T47D (cell line): ENCODE measurements at regions not wholly inside any gene's neighbourhood (a gene's known extent, or its start where the extent isn't known, plus 50 kb on each side); places are given as distances from the start of the nearest gene placed in this dataset.
"Not testable (repeated sequence)": the region's sequence is repeated elsewhere in the genome, so short reads cannot be mapped to it uniquely, and the experiment has no call there.

Source experiments
- DNase-seq, 2 experiments: peaks; one replicate each; pipeline versions ENCODE4 v3.0.0 to v3.0.0-alpha.2; 2011 to 2012; ENCODE audit warnings: low read depth in 1 of 2, low spot score in 1 of 2
- JUND ChIP-seq: IDR thresholded peaks from 2 replicates; pipeline ENCODE4 v1.6.1; 2012; ENCODE audit warnings: low read depth
- in situ Hi-C: cut with HindIII; loops from 2 replicates; pipeline ENCODE4 v1.10.0; 2016; ENCODE audit warnings: low sequenced_read_pairs, low pct_unique_long_range_greater_than_20kb

GRCh38 chr5:167363065-167363464, 928.4 kb upstream of the WWC1 start:
- no peak for DNase-seq
- in situ Hi-C loops, result no loop called here
- no peak for TF ChIP-seq JUND

GRCh38 chr5:167375125-167375524, 916.3 kb upstream of the WWC1 start:
- no peak for DNase-seq
- in situ Hi-C loops, result no loop called here
- TF ChIP-seq JUND, result no peak

- TF ChIP-seq JUND, result no peak
- no peak for DNase-seq
- in situ Hi-C loops, result no loop called here
Measured at GRCh38 chr5:167378894-167379723, 912.3 kb upstream of the WWC1 start.

- in situ Hi-C loops, result no loop called here
- no peak for DNase-seq
- TF ChIP-seq JUND, result no peak
Measured at GRCh38 chr5:167381457-167381856, 910.0 kb upstream of the WWC1 start.

- in situ Hi-C loops, result no loop called here
- no peak for TF ChIP-seq JUND
- DNase-seq, result no peak
Measured at GRCh38 chr5:167389537-167389936, 901.9 kb upstream of the WWC1 start.

GRCh38 chr5:167391286-167391685, 900.2 kb upstream of the WWC1 start:
- DNase-seq, in situ Hi-C loops: not testable (repeated sequence)

- in situ Hi-C loops, result no loop called here
- no peak for DNase-seq
- no peak for TF ChIP-seq JUND
Measured at GRCh38 chr5:167392240-167392639, 899.2 kb upstream of the WWC1 start.

GRCh38 chr5:167393358-167393757, 898.1 kb upstream of the WWC1 start:
- DNase-seq, result no peak
- no peak for TF ChIP-seq JUND
- in situ Hi-C loops, result no loop called here

- DNase-seq, result no peak
- no peak for TF ChIP-seq JUND
- in situ Hi-C loops, result no loop called here
Measured at GRCh38 chr5:167402671-167403070, 888.8 kb upstream of the WWC1 start.

GRCh38 chr5:167406513-167406912, 884.9 kb upstream of the WWC1 start:
- DNase-seq, result no peak
- in situ Hi-C loops, result no loop called here
- TF ChIP-seq JUND, result no peak

GRCh38 chr5:167412556-167412955, 878.9 kb upstream of the WWC1 start:
- DNase-seq, result no peak
- no peak for TF ChIP-seq JUND
- in situ Hi-C loops, result no loop called here

GRCh38 chr5:167413506-167413905, 877.9 kb upstream of the WWC1 start:
- TF ChIP-seq JUND, result no peak
- no peak for DNase-seq
- in situ Hi-C loops, result no loop called here

GRCh38 chr5:167414611-167415010, 876.8 kb upstream of the WWC1 start:
- DNase-seq, result no peak
- TF ChIP-seq JUND, result no peak
- in situ Hi-C loops, result no loop called here
